Hepatocyte (in vitro differentiated cells): ENCODE measurements at regions not wholly inside any gene's neighbourhood (a gene's known extent, or its start where the extent isn't known, plus 50 kb on each side); places are given as distances from the start of the nearest gene placed in this dataset.
A peak's percentile ranks its signal among the peaks of the same experiment; 100 is the strongest.

Source experiments
- DNase-seq: peaks from one replicate; pipeline ENCODE4 v3.0.0-alpha.2; 2016; ENCODE audit warnings: low spot score
- H2AFZ ChIP-seq: fragments of 200-600 bp; sonication (generic); 2 replicates; pipeline ENCODE4 v1.6.0; 2016; ENCODE audit warnings: antibody characterized with exemption, mild to moderate bottlenecking
- H3K27ac ChIP-seq: fragments of 200-600 bp; sonication (generic); 2 replicates; pipeline ENCODE4 v1.5.1; 2016; ENCODE audit warnings: mild to moderate bottlenecking
- H3K27me3 ChIP-seq: fragments of 200-600 bp; sonication (generic); 2 replicates; pipeline ENCODE4 v1.6.1; 2016
- H3K36me3 ChIP-seq: fragments of 200-600 bp; sonication (generic); replicated peaks from 2 replicates; pipeline ENCODE4 v1.5.1; 2016; ENCODE audit warnings: low read depth; ENCODE audit not compliant: insufficient read depth
- H3K4me1 ChIP-seq: fragments of 200-600 bp; sonication (generic); 2 replicates; pipeline ENCODE4 v1.5.1; 2016; ENCODE audit warnings: mild to moderate bottlenecking, moderate library complexity; ENCODE audit not compliant: insufficient read depth
- H3K4me2 ChIP-seq: fragments of 200-600 bp; sonication (generic); 2 replicates; pipeline ENCODE4 v1.6.0; 2016
- H3K4me3 ChIP-seq: fragments of 200-600 bp; sonication (generic); 2 replicates; pipeline ENCODE4 v1.5.1; 2016; ENCODE audit warnings: mild to moderate bottlenecking
- H3K79me2 ChIP-seq: fragments of 200-600 bp; sonication (generic); 2 replicates; pipeline ENCODE4 v1.6.0; 2017; ENCODE audit warnings: mild to moderate bottlenecking
- H3K9me2 ChIP-seq: fragments of 200-600 bp; sonication (generic); replicated peaks from 2 replicates; pipeline ENCODE4 v1.6.0; 2017; ENCODE audit warnings: mild to moderate bottlenecking; ENCODE audit not compliant: insufficient read depth
- H3K9me3 ChIP-seq: fragments of 200-600 bp; sonication (generic); 2 replicates; pipeline ENCODE4 v1.5.1; 2016; ENCODE audit warnings: low read depth, mild to moderate bottlenecking
- H4K20me1 ChIP-seq: fragments of 200-600 bp; sonication (generic); 2 replicates; pipeline ENCODE4 v1.6.0; 2016; ENCODE audit warnings: mild to moderate bottlenecking; ENCODE audit not compliant: insufficient read depth, poor library complexity, severe bottlenecking
- EZH2 ChIP-seq: fragments of 200-600 bp; sonication (generic); IDR thresholded peaks from 2 replicates; pipeline ENCODE4 v1.6.1; 2016; ENCODE audit warnings: antibody characterized with exemption, mild to moderate bottlenecking, borderline replicate concordance
- EZH2phosphoT487 ChIP-seq: fragments of 200-600 bp; sonication (generic); IDR thresholded peaks from one replicate; pipeline ENCODE4 v1.6.1; 2018; ENCODE audit warnings: antibody characterized with exemption, mild to moderate bottlenecking, low read depth, moderate library complexity; ENCODE audit not compliant: unreplicated experiment, severe bottlenecking
- WGBS: methylation state at CpG from one replicate; pipeline ENCODE4 v1.1.6; 2016; ENCODE audit warnings: low lambda C conversion rate; ENCODE audit errors: missing lambda C conversion rate; 5-methylcytosine and 5-hydroxymethylcytosine counted together
- TF ChIP-seq, protein P1 (sequence below): fragments of 200-600 bp; sonication (generic); IDR thresholded peaks from 2 replicates; pipeline ENCODE4 v1.5.1; 2016; ENCODE audit warnings: antibody characterized with exemption, mild to moderate bottlenecking; ENCODE audit not compliant: poor library complexity

DNA sequence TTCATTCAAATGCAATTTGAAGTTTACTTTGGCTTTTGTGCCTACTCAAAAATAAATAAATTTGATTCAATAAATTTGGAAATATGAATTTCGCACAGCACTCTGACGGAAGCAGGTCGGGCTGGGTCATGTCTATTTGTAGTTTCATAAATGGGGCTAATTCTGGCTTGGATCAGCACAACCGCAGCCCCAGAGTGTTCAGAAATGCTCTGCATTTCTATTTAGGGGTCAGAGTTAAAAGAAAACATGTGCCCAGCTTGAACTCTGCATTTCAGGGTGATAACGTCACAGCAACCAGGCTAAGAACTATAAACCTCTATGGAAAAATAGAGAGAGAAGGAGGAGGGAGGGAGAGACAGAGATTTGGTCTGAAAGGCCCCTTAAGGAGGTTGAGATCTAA lies 480.9 kb upstream of the NOX3 start:
- 85% methylated on average over 5 of the region's 5 CpGs for WGBS
- H3K4me3 ChIP-seq: no peak overlapping the region
- H3K27me3 ChIP-seq: no peaks in the 10 kb centered on the region
- no peak overlapping the region for H3K4me2 ChIP-seq
- TF ChIP-seq EZH2 (no peak), EZH2phosphoT487 (no peak)
- TF ChIP-seq, protein P1, sequence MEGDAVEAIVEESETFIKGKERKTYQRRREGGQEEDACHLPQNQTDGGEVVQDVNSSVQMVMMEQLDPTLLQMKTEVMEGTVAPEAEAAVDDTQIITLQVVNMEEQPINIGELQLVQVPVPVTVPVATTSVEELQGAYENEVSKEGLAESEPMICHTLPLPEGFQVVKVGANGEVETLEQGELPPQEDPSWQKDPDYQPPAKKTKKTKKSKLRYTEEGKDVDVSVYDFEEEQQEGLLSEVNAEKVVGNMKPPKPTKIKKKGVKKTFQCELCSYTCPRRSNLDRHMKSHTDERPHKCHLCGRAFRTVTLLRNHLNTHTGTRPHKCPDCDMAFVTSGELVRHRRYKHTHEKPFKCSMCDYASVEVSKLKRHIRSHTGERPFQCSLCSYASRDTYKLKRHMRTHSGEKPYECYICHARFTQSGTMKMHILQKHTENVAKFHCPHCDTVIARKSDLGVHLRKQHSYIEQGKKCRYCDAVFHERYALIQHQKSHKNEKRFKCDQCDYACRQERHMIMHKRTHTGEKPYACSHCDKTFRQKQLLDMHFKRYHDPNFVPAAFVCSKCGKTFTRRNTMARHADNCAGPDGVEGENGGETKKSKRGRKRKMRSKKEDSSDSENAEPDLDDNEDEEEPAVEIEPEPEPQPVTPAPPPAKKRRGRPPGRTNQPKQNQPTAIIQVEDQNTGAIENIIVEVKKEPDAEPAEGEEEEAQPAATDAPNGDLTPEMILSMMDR: no peak
- no peaks in the 10 kb centered on the region for H4K20me1 ChIP-seq
- no peaks in the 10 kb centered on the region for H3K9me2 ChIP-seq
- H3K4me1 ChIP-seq: no peaks in the 10 kb centered on the region
- no peaks in the 10 kb centered on the region for H3K79me2 ChIP-seq
- DNase-seq: no peak
- H3K27ac ChIP-seq: no peak overlapping the region
- no peak overlapping the region for H2AFZ ChIP-seq
- H3K9me3 ChIP-seq: no peaks in the 10 kb centered on the region
- H3K36me3 ChIP-seq: no peaks in the 10 kb centered on the region

DNA sequence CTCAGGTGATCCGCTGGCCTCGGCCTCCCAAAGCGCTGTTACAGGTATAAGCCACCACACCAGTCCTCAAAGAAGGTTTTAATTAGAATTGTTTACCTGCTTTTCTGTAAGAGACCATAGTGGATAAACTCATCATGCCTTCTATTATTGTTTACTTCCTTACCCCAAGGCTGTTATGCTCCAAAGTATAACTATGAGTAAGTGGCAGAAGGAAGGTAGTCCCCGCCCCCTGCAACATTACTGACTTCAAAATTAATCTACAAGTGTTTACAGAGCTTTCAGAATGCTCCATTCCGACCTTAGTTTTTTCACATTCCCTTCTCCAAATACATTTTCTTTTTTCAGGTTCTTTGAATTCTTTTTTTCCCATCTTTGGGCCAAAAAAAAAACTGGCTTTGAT lies 480.5 kb upstream of the NOX3 start:
- Histone ChIP-seq H4K20me1 (no peaks in the 10 kb centered on the region), H3K36me3 (no peaks in the 10 kb centered on the region), H3K4me2 (no peak overlapping the region), H3K27ac (no peak overlapping the region), H3K4me1 (no peaks in the 10 kb centered on the region), H3K9me2 (no peaks in the 10 kb centered on the region), H3K27me3 (no peaks in the 10 kb centered on the region), H3K9me3 (no peaks in the 10 kb centered on the region), H3K79me2 (no peaks in the 10 kb centered on the region), H3K4me3 (no peak overlapping the region), H2AFZ (no peak overlapping the region)
- WGBS: 93% methylated on average over 5 of the region's 5 CpGs
- no peak for DNase-seq
- no peak for TF ChIP-seq EZH2phosphoT487
- TF ChIP-seq EZH2: no peak
- TF ChIP-seq, protein P1: no peak

DNA sequence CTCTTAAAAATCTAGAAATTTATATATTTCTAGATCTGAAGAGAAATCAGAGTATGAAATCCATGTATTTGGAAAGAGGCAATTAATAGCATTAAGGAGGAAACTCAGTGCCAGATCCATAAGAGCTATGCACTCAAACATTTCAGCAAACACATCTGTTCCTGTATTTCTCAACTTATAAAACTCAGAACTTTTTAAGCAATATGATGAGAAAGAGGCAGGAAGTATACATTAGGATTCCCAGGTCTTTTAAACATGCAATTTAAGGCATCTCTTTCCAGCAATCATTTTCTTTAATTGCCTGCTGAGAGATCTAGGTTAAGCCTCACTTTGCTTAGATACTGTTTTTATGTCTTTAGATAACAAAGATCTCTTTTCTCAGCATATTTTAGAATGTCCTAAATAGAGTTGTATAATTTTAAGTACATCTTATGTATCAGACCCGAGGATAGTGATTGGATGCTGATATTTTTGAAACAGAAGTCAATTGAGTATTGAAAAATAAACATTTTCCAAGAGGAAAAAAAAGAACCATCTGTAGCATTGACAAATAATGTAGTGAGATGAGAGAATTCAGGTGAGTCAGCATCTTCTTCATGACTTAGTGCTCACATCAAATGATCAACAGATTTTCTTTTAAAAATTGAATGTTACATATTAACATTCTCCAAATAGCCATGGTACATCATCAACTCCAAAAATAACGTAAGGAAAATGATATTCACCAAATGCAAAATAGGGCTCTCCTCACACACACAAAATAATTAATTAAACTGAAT lies 461.4 kb upstream of the NOX3 start:
- H3K27ac ChIP-seq: no peak overlapping the region
- no peak overlapping the region for H2AFZ ChIP-seq
- no peaks in the 10 kb centered on the region for H3K79me2 ChIP-seq
- no peaks in the 10 kb centered on the region for H3K9me2 ChIP-seq
- no peaks in the 10 kb centered on the region for H3K27me3 ChIP-seq
- no peak for TF ChIP-seq EZH2
- no peak for TF ChIP-seq EZH2phosphoT487
- TF ChIP-seq, protein P1: no peak
- peaks cover 4% of the 10 kb centered on the region for H3K4me1 ChIP-seq
- 52% methylated on average over 2 of the region's 2 CpGs for WGBS
- H3K4me2 ChIP-seq: peak overlapping the region; percentile 6
- H3K36me3 ChIP-seq: no peaks in the 10 kb centered on the region
- H3K9me3 ChIP-seq: no peaks in the 10 kb centered on the region
- DNase-seq: no peak
- H4K20me1 ChIP-seq: no peaks in the 10 kb centered on the region
- no peak overlapping the region for H3K4me3 ChIP-seq
